ENCODE measurements at regions not wholly inside any gene's neighbourhood (a gene's known extent, or its start where the extent isn't known, plus 50 kb on each side); places are given as distances from the start of the nearest gene placed in this dataset.
"Not testable (repeated sequence)": the region's sequence is repeated elsewhere in the genome, so short reads cannot be mapped to it uniquely, and the experiment has no call there.

DNA sequence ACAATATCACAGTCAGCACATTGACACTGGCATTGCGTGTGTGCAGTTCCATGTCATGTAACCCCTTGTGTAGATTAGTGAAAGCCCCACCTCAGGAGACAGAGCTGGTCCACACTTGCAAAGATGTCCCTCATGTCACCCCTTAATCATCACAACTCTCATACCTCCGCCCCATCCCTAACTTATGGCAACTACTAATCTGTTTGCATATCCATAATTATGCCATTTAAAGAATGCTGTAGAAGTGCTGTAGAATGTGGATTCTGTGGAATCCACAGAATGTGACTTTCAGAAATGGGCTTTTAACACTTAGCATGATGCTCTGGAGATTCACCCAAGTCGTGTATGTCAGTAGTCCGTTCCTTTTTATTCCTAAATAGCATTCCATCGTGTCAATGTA lies 102.8 kb upstream of the VSTM2A start:
- no peak for DNase-seq (ENCODE audit: low read depth, low spot score)
- Histone ChIP-seq H3K9ac (replicated peaks; ENCODE audit: extremely low read depth, insufficient read depth, low read length) (no peak overlapping the region), H3K27me3 (ENCODE audit: control insufficient read depth in 2 of 2, insufficient read depth in 2 of 2, low read length in 2 of 2) (no peaks in the 10 kb centered on the region), H3K9me1 (replicated peaks; ENCODE audit: control insufficient read depth, extremely low read depth, insufficient read depth, low read length) (no peaks in the 10 kb centered on the region), H3K9me3 (replicated peaks; ENCODE audit: control insufficient read depth, insufficient read depth, low read length) (peaks cover 3% of the 10 kb centered on the region), H3K79me2 (ENCODE audit: control insufficient read depth, insufficient read depth, low read length) (no peaks in the 10 kb centered on the region), H3K36me3 (ENCODE audit: control insufficient read depth in 2 of 2, extremely low read depth in 1 of 2, insufficient read depth in 2 of 2, low read length in 2 of 2) (no peaks in the 10 kb centered on the region), H3K4me2 (ENCODE audit: insufficient read depth, low read length) (no peak overlapping the region), H4K20me1 (replicated peaks; ENCODE audit: control insufficient read depth, extremely low read depth, insufficient read depth, low read length) (no peaks in the 10 kb centered on the region), H3K27ac (ENCODE audit: insufficient read depth, low read depth, low read length) (no peak overlapping the region), H3K4me1 (ENCODE audit: control insufficient read depth, extremely low read depth, insufficient read depth, low read length) (no peaks in the 10 kb centered on the region), H2AFZ (ENCODE audit: low read depth, low read length) (no peak overlapping the region), H3K4me3 (replicated peaks in 1 of 3; ENCODE audit: insufficient read depth in 1 of 3, low read depth in 1 of 3, low read length in 3 of 3) (no peak overlapping the region)
- ChIA-PET POLR2A (no interaction called here), CTCF (no interaction called here)
- FAIRE-seq = no peak
- TF ChIP-seq, protein P1, sequence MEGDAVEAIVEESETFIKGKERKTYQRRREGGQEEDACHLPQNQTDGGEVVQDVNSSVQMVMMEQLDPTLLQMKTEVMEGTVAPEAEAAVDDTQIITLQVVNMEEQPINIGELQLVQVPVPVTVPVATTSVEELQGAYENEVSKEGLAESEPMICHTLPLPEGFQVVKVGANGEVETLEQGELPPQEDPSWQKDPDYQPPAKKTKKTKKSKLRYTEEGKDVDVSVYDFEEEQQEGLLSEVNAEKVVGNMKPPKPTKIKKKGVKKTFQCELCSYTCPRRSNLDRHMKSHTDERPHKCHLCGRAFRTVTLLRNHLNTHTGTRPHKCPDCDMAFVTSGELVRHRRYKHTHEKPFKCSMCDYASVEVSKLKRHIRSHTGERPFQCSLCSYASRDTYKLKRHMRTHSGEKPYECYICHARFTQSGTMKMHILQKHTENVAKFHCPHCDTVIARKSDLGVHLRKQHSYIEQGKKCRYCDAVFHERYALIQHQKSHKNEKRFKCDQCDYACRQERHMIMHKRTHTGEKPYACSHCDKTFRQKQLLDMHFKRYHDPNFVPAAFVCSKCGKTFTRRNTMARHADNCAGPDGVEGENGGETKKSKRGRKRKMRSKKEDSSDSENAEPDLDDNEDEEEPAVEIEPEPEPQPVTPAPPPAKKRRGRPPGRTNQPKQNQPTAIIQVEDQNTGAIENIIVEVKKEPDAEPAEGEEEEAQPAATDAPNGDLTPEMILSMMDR (IDR thresholded peaks at IDR 0.05; ENCODE audit: extremely low read depth in 1 of 2, insufficient read depth in 1 of 2, low read depth in 1 of 2, low read length in 2 of 2) = no peak
- no peak for TF ChIP-seq POLR2AphosphoS5 (IDR thresholded peaks at IDR 0.05; ENCODE audit: insufficient read depth, low read depth, low read length)
- TF ChIP-seq JUN (IDR thresholded peaks at IDR 0.05; ENCODE audit: borderline replicate concordance, insufficient read depth, insufficient read length, low read depth) = no peak
- no peak for TF ChIP-seq FOS (IDR thresholded peaks at IDR 0.05; ENCODE audit: borderline replicate concordance, insufficient read depth, low read length)
- TF ChIP-seq, protein P2, sequence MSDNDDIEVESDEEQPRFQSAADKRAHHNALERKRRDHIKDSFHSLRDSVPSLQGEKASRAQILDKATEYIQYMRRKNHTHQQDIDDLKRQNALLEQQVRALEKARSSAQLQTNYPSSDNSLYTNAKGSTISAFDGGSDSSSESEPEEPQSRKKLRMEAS (IDR thresholded peaks at IDR 0.05; ENCODE audit: insufficient read depth, insufficient read length) = no peak
- TF ChIP-seq POLR2A (IDR thresholded peaks at IDR 0.05; ENCODE audit: low read depth, low read length) = no peak
- no peak for TF ChIP-seq GATA2 (IDR thresholded peaks at IDR 0.05; ENCODE audit: insufficient read depth, insufficient read length, low read depth, low read length)
- TF ChIP-seq MYC (IDR thresholded peaks at IDR 0.05; ENCODE audit: low read depth, low read length) = no peak
- no peak for TF ChIP-seq EZH2 (IDR thresholded peaks at IDR 0.05; ENCODE audit: borderline replicate concordance, low read depth, low read length, severe bottlenecking)
- no TSS peak for BruUV-seq (replicated peaks)
- intact Hi-C loops (cut with micrococcal nuclease) (no loop called here), dilution Hi-C loops (cut with MboI; ENCODE audit: extremely low pct_ligation_motif_present, low sequenced_read_pairs) (no loop called here)

DNA sequence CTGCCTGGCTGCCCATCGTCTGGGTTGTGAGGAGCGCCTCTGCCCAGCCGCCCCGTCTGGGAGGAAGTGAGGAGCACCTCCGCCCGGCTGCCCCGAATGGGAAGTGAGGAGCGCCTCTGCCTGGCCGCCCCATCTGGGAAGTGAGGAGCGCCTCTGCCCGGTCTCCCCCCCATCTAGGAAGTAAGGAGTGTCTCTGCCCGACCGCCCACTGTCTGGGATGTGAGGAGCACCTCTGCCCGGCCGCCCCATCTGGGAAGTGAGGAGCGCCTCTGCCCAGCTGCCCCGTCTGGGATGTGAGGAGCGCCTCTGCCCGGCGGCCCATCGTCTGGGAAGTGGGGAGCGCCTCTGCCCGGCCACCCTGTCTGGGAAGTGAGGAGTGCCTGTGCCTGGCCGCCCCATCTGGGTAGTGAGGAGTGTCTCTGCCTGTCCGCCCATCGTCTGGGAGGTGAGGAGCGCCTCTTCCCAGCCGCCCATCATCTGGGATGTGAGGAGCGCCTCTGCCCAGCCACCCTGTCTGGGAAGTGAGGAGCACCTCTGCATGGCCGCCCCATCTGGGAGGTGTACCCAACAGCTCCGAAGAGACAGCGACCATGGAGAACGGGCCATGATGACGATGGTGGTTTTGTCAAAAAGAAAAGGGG lies 98.0 kb upstream of the VSTM2A start:
- H3K4me1 ChIP-seq (ENCODE audit: control insufficient read depth, extremely low read depth, insufficient read depth, low read length); H3K36me3 ChIP-seq (ENCODE audit: control insufficient read depth in 2 of 2, extremely low read depth in 1 of 2, insufficient read depth in 2 of 2, low read length in 2 of 2); H3K9ac ChIP-seq (replicated peaks; ENCODE audit: extremely low read depth, insufficient read depth, low read length); POLR2A ChIA-PET; DNase-seq (ENCODE audit: low read depth, low spot score); H3K4me3 ChIP-seq (replicated peaks in 1 of 3; ENCODE audit: insufficient read depth in 1 of 3, low read depth in 1 of 3, low read length in 3 of 3); H2AFZ ChIP-seq (ENCODE audit: low read depth, low read length); FAIRE-seq; intact Hi-C loops (cut with micrococcal nuclease); H3K27ac ChIP-seq (ENCODE audit: insufficient read depth, low read depth, low read length); CTCF ChIA-PET; dilution Hi-C loops (cut with MboI; ENCODE audit: extremely low pct_ligation_motif_present, low sequenced_read_pairs); H4K20me1 ChIP-seq (replicated peaks; ENCODE audit: control insufficient read depth, extremely low read depth, insufficient read depth, low read length); BruUV-seq (replicated peaks); H3K4me2 ChIP-seq (ENCODE audit: insufficient read depth, low read length); H3K9me3 ChIP-seq (replicated peaks; ENCODE audit: control insufficient read depth, insufficient read depth, low read length); H3K9me1 ChIP-seq (replicated peaks; ENCODE audit: control insufficient read depth, extremely low read depth, insufficient read depth, low read length); H3K27me3 ChIP-seq (ENCODE audit: control insufficient read depth in 2 of 2, insufficient read depth in 2 of 2, low read length in 2 of 2); H3K79me2 ChIP-seq (ENCODE audit: control insufficient read depth, insufficient read depth, low read length): not testable (repeated sequence)

DNA sequence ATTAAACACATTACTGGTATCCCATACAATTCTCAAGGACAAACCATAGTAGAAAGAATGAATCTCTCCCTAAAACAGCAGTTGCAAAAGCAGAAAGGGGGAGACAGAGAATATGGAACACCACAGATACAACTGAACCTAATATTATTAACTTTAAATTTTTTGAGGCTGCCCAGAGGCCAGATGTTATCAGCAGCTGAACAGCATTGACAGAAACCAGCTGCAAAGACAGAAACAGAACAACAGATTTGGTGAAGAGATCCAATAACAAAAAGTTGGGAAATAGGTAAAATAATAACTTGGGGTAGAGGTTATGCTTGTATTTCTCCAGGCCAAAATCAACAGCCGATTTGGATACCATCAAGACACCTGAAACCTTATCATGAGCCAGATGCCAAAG lies 89.0 kb upstream of the VSTM2A start:
- H3K4me1 ChIP-seq (ENCODE audit: control insufficient read depth, extremely low read depth, insufficient read depth, low read length); H3K36me3 ChIP-seq (ENCODE audit: control insufficient read depth in 2 of 2, extremely low read depth in 1 of 2, insufficient read depth in 2 of 2, low read length in 2 of 2); H4K20me1 ChIP-seq (replicated peaks; ENCODE audit: control insufficient read depth, extremely low read depth, insufficient read depth, low read length); dilution Hi-C loops (cut with MboI; ENCODE audit: extremely low pct_ligation_motif_present, low sequenced_read_pairs); BruUV-seq (replicated peaks); H3K9me3 ChIP-seq (replicated peaks; ENCODE audit: control insufficient read depth, insufficient read depth, low read length); H3K4me2 ChIP-seq (ENCODE audit: insufficient read depth, low read length); H3K9ac ChIP-seq (replicated peaks; ENCODE audit: extremely low read depth, insufficient read depth, low read length); intact Hi-C loops (cut with micrococcal nuclease); H3K27me3 ChIP-seq (ENCODE audit: control insufficient read depth in 2 of 2, insufficient read depth in 2 of 2, low read length in 2 of 2); H2AFZ ChIP-seq (ENCODE audit: low read depth, low read length); H3K79me2 ChIP-seq (ENCODE audit: control insufficient read depth, insufficient read depth, low read length); CTCF ChIA-PET; H3K4me3 ChIP-seq (replicated peaks in 1 of 3; ENCODE audit: insufficient read depth in 1 of 3, low read depth in 1 of 3, low read length in 3 of 3); H3K27ac ChIP-seq (ENCODE audit: insufficient read depth, low read depth, low read length); DNase-seq (ENCODE audit: low read depth, low spot score); H3K9me1 ChIP-seq (replicated peaks; ENCODE audit: control insufficient read depth, extremely low read depth, insufficient read depth, low read length); FAIRE-seq; POLR2A ChIA-PET: not testable (repeated sequence)

Measured in endothelial cell of umbilical vein (primary cell).